IMR-90 (cell line): ENCODE measurements at regions not wholly inside any gene's neighbourhood (a gene's known extent, or its start where the extent isn't known, plus 50 kb on each side); places are given as distances from the start of the nearest gene placed in this dataset.

Experiments
- ATAC-seq: fragments of 200-7000 bp; cut with Tn5 transposase; 2 replicates; pipeline ENCODE4 v1.9.1; 2020; ENCODE audit warnings: low read depth, mild to moderate bottlenecking, moderate library complexity
- BruUV-seq: library from RNA; stranded (reverse); fragments of 400-500 nt; replicated peaks from 2 replicates; lab custom pipeline; 2021; lab: Mats Ljungman, UMichigan
- CTCF ChIA-PET: fragments of 300-600 bp; formaldehyde crosslinking; extraction: SDS; loops from one replicate; lab custom pipeline; 2021; ENCODE audit warnings: antibody characterized with exemption; lab: Yijun Ruan, JAX
- POLR2A ChIA-PET: fragments of 300-600 bp; sonication (Branson Sonifier 250); formaldehyde crosslinking; loops from one replicate; lab custom pipeline; 2022; ENCODE audit warnings: antibody characterized with exemption; ENCODE audit not compliant: unreplicated experiment; lab: Charles Lee
- DNase-seq: peaks from one replicate; pipeline ENCODE4 v3.0.0; 2013
- H2AFZ ChIP-seq: replicated peaks from 2 replicates; pipeline ENCODE3; 2013; ENCODE audit warnings: low read length, mild to moderate bottlenecking; ENCODE audit not compliant: poor library complexity
- H2AK5ac ChIP-seq: 2 replicates; pipeline ENCODE4 v1.6.1; 2013; ENCODE audit warnings: low read depth, low read length, inconsistent platforms
- H2AK9ac ChIP-seq: replicated peaks from 2 replicates; pipeline ENCODE3; 2013; ENCODE audit warnings: mild to moderate bottlenecking, low read depth, low read length, moderate library complexity; ENCODE audit not compliant: poor library complexity
- H2BK120ac ChIP-seq: 2 replicates; pipeline ENCODE4 v1.6.1; 2013; ENCODE audit warnings: low read depth, low read length, inconsistent platforms
- H2BK15ac ChIP-seq: 3 replicates; pipeline ENCODE4 v1.6.1; 2013; ENCODE audit warnings: low read depth, low read length, inconsistent platforms
- H2BK20ac ChIP-seq: 2 replicates; pipeline ENCODE4 v1.6.1; 2013; ENCODE audit warnings: low read depth, mild to moderate bottlenecking, inconsistent platforms, low read length, moderate library complexity
- H2BK5ac ChIP-seq: 2 replicates; pipeline ENCODE4 v1.6.1; 2013; ENCODE audit warnings: mild to moderate bottlenecking, low read depth, low read length, inconsistent platforms; ENCODE audit not compliant: poor library complexity, severe bottlenecking
- H3K14ac ChIP-seq: replicated peaks from 2 replicates; pipeline ENCODE4 v1.6.1; 2013; ENCODE audit warnings: low read depth, low read length, inconsistent platforms
- H3K18ac ChIP-seq: 2 replicates; pipeline ENCODE4 v1.6.1; 2013; ENCODE audit warnings: low read depth, low read length, control low read depth
- H3K23ac ChIP-seq: 2 replicates; pipeline ENCODE4 v1.6.1; 2013; ENCODE audit warnings: low read depth, low read length, inconsistent platforms
- H3K27ac ChIP-seq: 2 replicates; pipeline ENCODE4 v1.5.1; 2013; ENCODE audit warnings: mild to moderate bottlenecking, control low read depth, low read length; ENCODE audit not compliant: insufficient read depth
- H3K27me3 ChIP-seq: 2 replicates; pipeline ENCODE4 v1.6.1; 2013; ENCODE audit warnings: low read length; ENCODE audit not compliant: control insufficient read depth, insufficient read depth
- H3K36me3 ChIP-seq: 2 replicates; pipeline ENCODE4 v1.6.1; 2013; ENCODE audit warnings: low read length, mixed read lengths; ENCODE audit not compliant: control insufficient read depth, insufficient read depth
- H3K4ac ChIP-seq: 2 replicates; pipeline ENCODE4 v1.6.1; 2013; ENCODE audit warnings: low read depth, low read length, inconsistent platforms
- H3K4me1 ChIP-seq: 2 replicates; pipeline ENCODE4 v1.6.1; 2013; ENCODE audit warnings: low read length, mixed read lengths; ENCODE audit not compliant: control insufficient read depth, insufficient read depth
- H3K4me2 ChIP-seq: 2 replicates; pipeline ENCODE4 v1.6.1; 2013; ENCODE audit warnings: low read depth, mild to moderate bottlenecking, control low read depth, low read length, moderate library complexity
- H3K4me3 ChIP-seq: 2 replicates; pipeline ENCODE4 v1.5.1; 2013; ENCODE audit warnings: low read depth, mild to moderate bottlenecking, control low read depth, low read length, moderate library complexity; ENCODE audit not compliant: insufficient read depth
- H3K56ac ChIP-seq: 2 replicates; pipeline ENCODE4 v1.6.1; 2013; ENCODE audit warnings: low read length, inconsistent platforms; ENCODE audit not compliant: insufficient read depth; ENCODE audit errors: extremely low read depth
- H3K79me1 ChIP-seq, 2 experiments: 2 replicates each; pipeline ENCODE4 v1.6.1; 2013; ENCODE audit warnings: low read length in 2 of 2, inconsistent platforms in 1 of 2, low read depth in 1 of 2
- H3K9ac ChIP-seq: 2 replicates; pipeline ENCODE4 v1.6.1; 2013; ENCODE audit warnings: low read depth, low read length, control low read depth
- H3K9me1 ChIP-seq: 2 replicates; pipeline ENCODE4 v1.6.1; 2013; ENCODE audit warnings: low read length, inconsistent platforms; ENCODE audit not compliant: insufficient read depth
- H3K9me3 ChIP-seq: 2 replicates; pipeline ENCODE4 v1.6.1; 2013; ENCODE audit warnings: low read length; ENCODE audit not compliant: control insufficient read depth, insufficient read depth
- H4K20me1 ChIP-seq: 2 replicates; pipeline ENCODE4 v1.6.1; 2013; ENCODE audit warnings: low read length, inconsistent platforms; ENCODE audit not compliant: insufficient read depth
- H4K5ac ChIP-seq: 2 replicates; pipeline ENCODE4 v1.6.1; 2013; ENCODE audit warnings: mild to moderate bottlenecking, low read depth, low read length, control low read depth
- H4K8ac ChIP-seq, 2 experiments: 2 replicates each; pipeline ENCODE4 v1.6.1; 2013; ENCODE audit warnings: low read depth in 2 of 2, low read length in 2 of 2, control low read depth in 1 of 2, inconsistent platforms in 1 of 2
- H4K91ac ChIP-seq: 2 replicates; pipeline ENCODE4 v1.6.1; 2013; ENCODE audit warnings: low read depth, low read length, inconsistent platforms; ENCODE audit not compliant: insufficient read depth
- ELK1 ChIP-seq: fragments of 150-350 bp; IDR thresholded peaks from 2 replicates; pipeline ENCODE4 v1.6.1; 2016; ENCODE audit warnings: low read depth, mild to moderate bottlenecking, low read length, moderate library complexity, borderline replicate concordance
- FOS ChIP-seq: fragments of 150-350 bp; IDR thresholded peaks from 2 replicates; pipeline ENCODE4 v1.6.1; 2016; ENCODE audit warnings: low read depth, low read length
- MAFK ChIP-seq: IDR thresholded peaks from 2 replicates; pipeline ENCODE4 v1.6.1; 2012; ENCODE audit warnings: low read depth, low read length, improper control_type of control experiment
- MAZ ChIP-seq: IDR thresholded peaks from 2 replicates; pipeline ENCODE4 v1.6.1; 2012; ENCODE audit warnings: low read depth, mild to moderate bottlenecking, low read length, improper control_type of control experiment, moderate library complexity, borderline replicate concordance
- MXI1 ChIP-seq: IDR thresholded peaks from 2 replicates; pipeline ENCODE4 v1.6.1; 2012; ENCODE audit warnings: low read depth, mild to moderate bottlenecking, low read length, moderate library complexity, borderline replicate concordance
- POLR2A ChIP-seq: IDR thresholded peaks from 2 replicates; pipeline ENCODE4 v1.6.1; 2012; ENCODE audit warnings: mild to moderate bottlenecking, low read depth, low read length
- RAD21 ChIP-seq: IDR thresholded peaks from 2 replicates; pipeline ENCODE4 v1.6.1; 2012; ENCODE audit warnings: low read length, improper control_type of control experiment
- SMC3 ChIP-seq: fragments of 150-350 bp; IDR thresholded peaks from 2 replicates; pipeline ENCODE4 v1.6.1; 2016; ENCODE audit warnings: low read depth, mild to moderate bottlenecking, antibody characterized with exemption, low read length, moderate library complexity
- WGBS, 2 experiments: methylation state at CpG; one replicate each; pipeline versions ENCODE4 v1.1.5 to v1.1.7; 2013; ENCODE audit warnings: missing lambda C conversion rate in 2 of 2; ENCODE audit not compliant: insufficient read length in 1 of 2; ENCODE audit errors: extremely low coverage in 2 of 2; 5-methylcytosine and 5-hydroxymethylcytosine counted together
- dilution Hi-C: fragments of 300-500 bp; cut with HindIII; formaldehyde crosslinking; loops from one replicate; pipeline ENCODE4 v1.14.3; 2018; ENCODE audit warnings: low sequenced_read_pairs; ENCODE audit not compliant: unreplicated experiment
- in situ Hi-C: fragments of 300-500 bp; cut with MboI; formaldehyde crosslinking; loops from 3 replicates; pipeline ENCODE4 v1.14.3; 2019; ENCODE audit warnings: low sequenced_read_pairs, inconsistent platforms, mixed read lengths
- intact Hi-C: fragments of 100-400 bp; cut with micrococcal nuclease; formaldehyde crosslinking; loops from 2 replicates; pipeline ENCODE4 v1.10.0; 2022
- TF ChIP-seq, protein P1 (sequence below): fragments of 150-350 bp; IDR thresholded peaks from 2 replicates; pipeline ENCODE4 v1.6.1; 2017; ENCODE audit warnings: mild to moderate bottlenecking, antibody characterized with exemption, low read length, low read depth

DNA sequence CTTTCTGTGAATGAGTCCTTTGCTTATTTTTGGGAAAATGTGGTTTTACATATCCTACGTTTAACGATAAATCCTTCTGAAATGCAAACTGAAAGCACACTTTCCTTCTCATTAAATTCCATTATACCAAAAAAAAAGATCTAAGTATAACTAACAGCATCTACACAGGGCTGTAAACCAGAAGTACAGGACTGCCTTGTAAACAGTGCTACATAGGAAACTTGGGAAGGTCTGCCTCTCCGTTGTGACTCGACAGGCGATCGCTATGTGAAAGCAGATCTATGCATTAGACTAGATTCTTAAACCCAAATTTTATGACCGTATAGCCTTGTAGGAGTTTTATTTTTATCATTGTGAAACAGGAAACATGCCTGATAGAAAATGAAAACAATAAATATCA, 690.5 kb downstream of the ARHGAP15 start:
- Histone ChIP-seq H3K27me3 (no peaks in the 10 kb centered on the region), H2BK15ac (no peak overlapping the region), H4K91ac (no peak overlapping the region), H3K56ac (no peak overlapping the region), H3K23ac (no peak overlapping the region), H3K36me3 (no peaks in the 10 kb centered on the region), H2AFZ (no peak overlapping the region), H3K4me3 (no peak overlapping the region), H3K4me2 (no peak overlapping the region), H4K8ac (no peak overlapping the region), H3K9ac (no peak overlapping the region), H2BK120ac (no peak overlapping the region), H3K9me3 (no peaks in the 10 kb centered on the region), H2BK5ac (no peak overlapping the region), H2AK5ac (no peak overlapping the region), H3K4me1 (no peaks in the 10 kb centered on the region), H3K79me1 (no peaks in the 10 kb centered on the region), H3K27ac (no peak overlapping the region), H4K5ac (no peak overlapping the region), H4K20me1 (no peaks in the 10 kb centered on the region), H3K14ac (no peak overlapping the region), H3K9me1 (no peaks in the 10 kb centered on the region), H2BK20ac (no peak overlapping the region), H3K18ac (no peak overlapping the region), H3K4ac (no peak overlapping the region), H2AK9ac (no peak overlapping the region)
- ChIA-PET CTCF (no interaction called here), POLR2A (no interaction called here)
- TF ChIP-seq POLR2A (no peak), MXI1 (no peak), MAZ (no peak), FOS (no peak), MAFK (no peak), RAD21 (no peak), SMC3 (no peak), ELK1 (no peak)
- TF ChIP-seq, protein P1, sequence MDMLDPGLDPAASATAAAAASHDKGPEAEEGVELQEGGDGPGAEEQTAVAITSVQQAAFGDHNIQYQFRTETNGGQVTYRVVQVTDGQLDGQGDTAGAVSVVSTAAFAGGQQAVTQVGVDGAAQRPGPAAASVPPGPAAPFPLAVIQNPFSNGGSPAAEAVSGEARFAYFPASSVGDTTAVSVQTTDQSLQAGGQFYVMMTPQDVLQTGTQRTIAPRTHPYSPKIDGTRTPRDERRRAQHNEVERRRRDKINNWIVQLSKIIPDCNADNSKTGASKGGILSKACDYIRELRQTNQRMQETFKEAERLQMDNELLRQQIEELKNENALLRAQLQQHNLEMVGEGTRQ: no peak
- WGBS, 2 experiments: no CpG with 5 or more reads among the region's 7 CpGs
- no TSS peak for BruUV-seq
- ATAC-seq (no peak), DNase-seq (no peak)
- in situ Hi-C loops: no loop called here
- intact Hi-C loops: no loop called here
- dilution Hi-C loops: no loop called here
